ENCODE measurements at regions not wholly inside any gene's neighbourhood (a gene's known extent, or its start where the extent isn't known, plus 50 kb on each side); places are given as distances from the start of the nearest gene placed in this dataset.

GRCh38 chr15:69724333-69724732 lies 271.7 kb downstream of the RPLP1 start:
- Histone ChIP-seq H3K36me3 (ENCODE audit: control insufficient read depth, insufficient read depth, low read length) (no peaks in the 10 kb centered on the region), H2AK9ac (replicated peaks; ENCODE audit: low read depth, low read length, poor library complexity) (no peak overlapping the region), H4K20me1 (ENCODE audit: insufficient read depth, low read length) (no peaks in the 10 kb centered on the region), H3K79me1 (ENCODE audit: low read depth in 1 of 2, low read length in 2 of 2) (no peaks in the 10 kb centered on the region), H3K9ac (ENCODE audit: low read depth, low read length) (no peak overlapping the region), H3K4me3 (ENCODE audit: insufficient read depth, low read depth, low read length) (no peak overlapping the region), H3K4ac (ENCODE audit: low read depth, low read length) (no peak overlapping the region), H4K8ac (ENCODE audit: low read depth in 2 of 2, low read length in 2 of 2) (no peak overlapping the region), H4K91ac (ENCODE audit: insufficient read depth, low read depth, low read length) (no peak overlapping the region), H3K14ac (replicated peaks; ENCODE audit: low read depth, low read length) (no peak overlapping the region), H3K9me3 (ENCODE audit: control insufficient read depth, insufficient read depth, low read length) (no peaks in the 10 kb centered on the region), H2BK5ac (ENCODE audit: low read depth, low read length, poor library complexity, severe bottlenecking) (no peak overlapping the region), H3K56ac (ENCODE audit: extremely low read depth, insufficient read depth, low read length) (no peak overlapping the region), H3K27ac (ENCODE audit: insufficient read depth, low read length) (no peak overlapping the region), H2AFZ (replicated peaks; ENCODE audit: low read length, poor library complexity) (no peak overlapping the region), H2BK20ac (ENCODE audit: low read depth, low read length) (no peak overlapping the region), H3K23ac (ENCODE audit: low read depth, low read length) (no peak overlapping the region), H3K9me1 (ENCODE audit: insufficient read depth, low read length) (no peaks in the 10 kb centered on the region), H2BK120ac (ENCODE audit: low read depth, low read length) (no peak overlapping the region), H3K4me2 (ENCODE audit: low read depth, low read length) (no peak overlapping the region), H2AK5ac (ENCODE audit: low read depth, low read length) (no peak overlapping the region), H3K27me3 (ENCODE audit: control insufficient read depth, insufficient read depth, low read length) (peaks cover 62% of the 10 kb centered on the region), H3K4me1 (ENCODE audit: control insufficient read depth, insufficient read depth, low read length) (no peaks in the 10 kb centered on the region; the same call in 1 of the 2 replicates), H3K18ac (ENCODE audit: low read depth, low read length) (no peak overlapping the region), H4K5ac (ENCODE audit: low read depth, low read length) (no peak overlapping the region), H2BK15ac (ENCODE audit: low read depth, low read length) (no peak overlapping the region)
- ChIA-PET CTCF (no interaction called here), POLR2A (ENCODE audit: unreplicated experiment) (no interaction called here)
- DNase-seq (no peak), ATAC-seq (ENCODE audit: low read depth) (no peak)
- WGBS, 2 experiments (ENCODE audit: extremely low coverage in 2 of 2, insufficient read length in 1 of 2), result 80% methylated on average over 2 of the region's 3 CpGs; no CpG with 5 or more reads in 1 of the 2 experiments
- dilution Hi-C loops (cut with HindIII; ENCODE audit: low sequenced_read_pairs, unreplicated experiment), result no loop called here
- in situ Hi-C loops (cut with MboI; ENCODE audit: low sequenced_read_pairs), result loop anchor here (10.0 kb wide), 1 partner anchor 760 kb away; no protein-coding TSS in a partner anchor
- intact Hi-C loops (cut with micrococcal nuclease), result no loop called here
- BruUV-seq (replicated peaks), result no TSS peak
- TF ChIP-seq RCOR1 (IDR thresholded peaks at IDR 0.05; ENCODE audit: insufficient replicate concordance, low read length), result no peak
- TF ChIP-seq CEBPB (IDR thresholded peaks at IDR 0.05; ENCODE audit: low read depth, low read length), result no peak
- TF ChIP-seq BHLHE40 (IDR thresholded peaks at IDR 0.05; ENCODE audit: low read depth, low read length), result no peak
- TF ChIP-seq MAZ (IDR thresholded peaks at IDR 0.05; ENCODE audit: borderline replicate concordance, low read depth, low read length), result no peak
- TF ChIP-seq MAFK (IDR thresholded peaks at IDR 0.05; ENCODE audit: low read depth, low read length), result no peak
- no peak for TF ChIP-seq ELK1 (IDR thresholded peaks at IDR 0.05; ENCODE audit: borderline replicate concordance, low read depth, low read length)
- TF ChIP-seq USF2 (IDR thresholded peaks at IDR 0.05; ENCODE audit: low read depth, low read length), result no peak
- TF ChIP-seq MXI1 (IDR thresholded peaks at IDR 0.05; ENCODE audit: borderline replicate concordance, low read depth, low read length), result no peak
- TF ChIP-seq RAD21 (IDR thresholded peaks at IDR 0.05; ENCODE audit: low read length), result no peak
- TF ChIP-seq RFX5 (IDR thresholded peaks at IDR 0.05; ENCODE audit: low read depth, low read length), result no peak
- TF ChIP-seq CHD1 (IDR thresholded peaks at IDR 0.05; ENCODE audit: low read depth, low read length), result no peak
